Right renal pelvis (tissue), 4 donors: ENCODE measurements at regions not wholly inside any gene's neighbourhood (a gene's known extent, or its start where the extent isn't known, plus 50 kb on each side); places are given as distances from the start of the nearest gene placed in this dataset.

Source experiments
- DNase-seq, 4 donors: peaks; one replicate each; pipeline ENCODE4 v3.0.0-alpha.2; 2013; ENCODE audit warnings: low read depth in 4 of 4, low spot score in 3 of 4, missing footprints in 1 of 4

GRCh38 chrX:96425200-96425599 is 259.4 kb upstream of the DIAPH2 start:
- no peak for DNase-seq

GRCh38 chrX:96430756-96431455 is 253.7 kb upstream of the DIAPH2 start:
- DNase-seq, result no peak

GRCh38 chrX:96432647-96433046 is 252.0 kb upstream of the DIAPH2 start:
- no peak for DNase-seq

- DNase-seq, result no peak
These were observed 251.1 kb upstream of the DIAPH2 start for GRCh38 chrX:96433409-96434077.

- DNase-seq, result no peak
These were observed 249.1 kb upstream of the DIAPH2 start for GRCh38 chrX:96435378-96436035.

- no peak for DNase-seq
These were observed 248.5 kb upstream of the DIAPH2 start for GRCh38 chrX:96436105-96436504.

GRCh38 chrX:96438803-96439202 is 245.8 kb upstream of the DIAPH2 start:
- DNase-seq, result no peak

GRCh38 chrX:96440941-96441340 is 243.7 kb upstream of the DIAPH2 start:
- DNase-seq, result no peak

- DNase-seq, result no peak
These were observed 239.0 kb upstream of the DIAPH2 start for GRCh38 chrX:96445531-96446065.

GRCh38 chrX:96446524-96446923 is 238.1 kb upstream of the DIAPH2 start:
- DNase-seq, result no peak

- DNase-seq, result no peak
These were observed 237.5 kb upstream of the DIAPH2 start for GRCh38 chrX:96447161-96447560.

GRCh38 chrX:96449191-96449590 is 235.5 kb upstream of the DIAPH2 start:
- no peak for DNase-seq

- no peak for DNase-seq
These were observed 234.7 kb upstream of the DIAPH2 start for GRCh38 chrX:96449896-96450295.

- no peak for DNase-seq
These were observed 231.5 kb upstream of the DIAPH2 start for GRCh38 chrX:96453139-96453538.

GRCh38 chrX:96455078-96455477 is 229.6 kb upstream of the DIAPH2 start:
- DNase-seq, result no peak

- DNase-seq, result no peak
These were observed 219.6 kb upstream of the DIAPH2 start for GRCh38 chrX:96464880-96465558.

GRCh38 chrX:96474029-96474740 is 210.5 kb upstream of the DIAPH2 start:
- no peak for DNase-seq

- DNase-seq, result no peak
These were observed 209.9 kb upstream of the DIAPH2 start for GRCh38 chrX:96474741-96475125.

- DNase-seq, result no peak
These were observed 204.6 kb upstream of the DIAPH2 start for GRCh38 chrX:96480081-96480480.

GRCh38 chrX:96481831-96482230 is 202.8 kb upstream of the DIAPH2 start:
- DNase-seq, result no peak
